ENCODE measurements at regions not wholly inside any gene's neighbourhood (a gene's known extent, or its start where the extent isn't known, plus 50 kb on each side); places are given as distances from the start of the nearest gene placed in this dataset.

GRCh38 chr9:29394855-29395254 is 1821.6 kb upstream of the C9orf72 start:
- Histone ChIP-seq H3K9me1 (replicated peaks; ENCODE audit: control insufficient read depth, extremely low read depth, insufficient read depth, low read length) (no peaks in the 10 kb centered on the region), H3K4me1 (ENCODE audit: control insufficient read depth, extremely low read depth, insufficient read depth, low read length) (no peaks in the 10 kb centered on the region), H3K27me3 (ENCODE audit: control insufficient read depth in 2 of 2, insufficient read depth in 2 of 2, low read length in 2 of 2) (no peaks in the 10 kb centered on the region), H3K9me3 (replicated peaks; ENCODE audit: control insufficient read depth, insufficient read depth, low read length) (peaks cover 2% of the 10 kb centered on the region), H2AFZ (ENCODE audit: low read depth, low read length) (no peak overlapping the region), H3K4me3 (replicated peaks in 1 of 3; ENCODE audit: insufficient read depth in 1 of 3, low read depth in 1 of 3, low read length in 3 of 3) (no peak overlapping the region), H4K20me1 (replicated peaks; ENCODE audit: control insufficient read depth, extremely low read depth, insufficient read depth, low read length) (no peaks in the 10 kb centered on the region), H3K9ac (replicated peaks; ENCODE audit: extremely low read depth, insufficient read depth, low read length) (no peak overlapping the region), H3K4me2 (ENCODE audit: insufficient read depth, low read length) (no peak overlapping the region), H3K79me2 (ENCODE audit: control insufficient read depth, insufficient read depth, low read length) (no peaks in the 10 kb centered on the region), H3K36me3 (ENCODE audit: control insufficient read depth in 2 of 2, extremely low read depth in 1 of 2, insufficient read depth in 2 of 2, low read length in 2 of 2) (no peaks in the 10 kb centered on the region), H3K27ac (ENCODE audit: insufficient read depth, low read depth, low read length) (no peak overlapping the region)
- ChIA-PET CTCF (no interaction called here), POLR2A (no interaction called here)
- DNase-seq (ENCODE audit: low read depth, low spot score) (no peak), FAIRE-seq (no peak)
- BruUV-seq (replicated peaks): no TSS peak
- intact Hi-C loops (cut with micrococcal nuclease) (no loop called here), dilution Hi-C loops (cut with MboI; ENCODE audit: extremely low pct_ligation_motif_present, low sequenced_read_pairs) (no loop called here)
- no peak for TF ChIP-seq FOS (IDR thresholded peaks at IDR 0.05; ENCODE audit: borderline replicate concordance, insufficient read depth, low read length)
- no peak for TF ChIP-seq POLR2AphosphoS5 (IDR thresholded peaks at IDR 0.05; ENCODE audit: insufficient read depth, low read depth, low read length)
- TF ChIP-seq JUN (IDR thresholded peaks at IDR 0.05; ENCODE audit: borderline replicate concordance, insufficient read depth, insufficient read length, low read depth): no peak
- no peak for TF ChIP-seq MYC (IDR thresholded peaks at IDR 0.05; ENCODE audit: low read depth, low read length)
- no peak for TF ChIP-seq POLR2A (IDR thresholded peaks at IDR 0.05; ENCODE audit: low read depth, low read length)
- TF ChIP-seq EZH2 (IDR thresholded peaks at IDR 0.05; ENCODE audit: borderline replicate concordance, low read depth, low read length, severe bottlenecking): no peak
- no peak for TF ChIP-seq CTCF (IDR thresholded peaks at IDR 0.05; ENCODE audit: extremely low read depth in 1 of 2, insufficient read depth in 1 of 2, low read depth in 1 of 2, low read length in 2 of 2)
- no peak for TF ChIP-seq MAX (IDR thresholded peaks at IDR 0.05; ENCODE audit: insufficient read depth, insufficient read length)
- TF ChIP-seq GATA2 (IDR thresholded peaks at IDR 0.05; ENCODE audit: insufficient read depth, insufficient read length, low read depth, low read length): no peak
